Tibial nerve (tissue), 4 donors: ENCODE measurements at regions not wholly inside any gene's neighbourhood (a gene's known extent, or its start where the extent isn't known, plus 50 kb on each side); places are given as distances from the start of the nearest gene placed in this dataset.

Experiments
- EP300 ChIP-seq, 2 donors: sonication (generic); formaldehyde crosslinking; IDR thresholded peaks; one replicate each; pipeline ENCODE4 v1.6.1; 2017; ENCODE audit warnings: antibody characterized with exemption in 2 of 2, mild to moderate bottlenecking in 1 of 2
- POLR2A ChIP-seq, 2 donors: fragments of 450-650 bp; IDR thresholded peaks; one replicate each; pipeline ENCODE4 v1.6.1; 2017; ENCODE audit warnings: antibody characterized with exemption in 2 of 2, mild to moderate bottlenecking in 2 of 2, moderate library complexity in 2 of 2
- TF ChIP-seq, protein P1 (sequence below), 5 experiments: fragments of 200-600 bp in 3 of 5; fragments of 450-650 bp in 2 of 5; sonication (generic) in 3 of 5; IDR thresholded peaks; one replicate each; pipeline ENCODE4 v1.5.1; 2016 to 2019; ENCODE audit warnings: antibody characterized with exemption in 5 of 5, mild to moderate bottlenecking in 3 of 5, moderate library complexity in 2 of 5

DNA sequence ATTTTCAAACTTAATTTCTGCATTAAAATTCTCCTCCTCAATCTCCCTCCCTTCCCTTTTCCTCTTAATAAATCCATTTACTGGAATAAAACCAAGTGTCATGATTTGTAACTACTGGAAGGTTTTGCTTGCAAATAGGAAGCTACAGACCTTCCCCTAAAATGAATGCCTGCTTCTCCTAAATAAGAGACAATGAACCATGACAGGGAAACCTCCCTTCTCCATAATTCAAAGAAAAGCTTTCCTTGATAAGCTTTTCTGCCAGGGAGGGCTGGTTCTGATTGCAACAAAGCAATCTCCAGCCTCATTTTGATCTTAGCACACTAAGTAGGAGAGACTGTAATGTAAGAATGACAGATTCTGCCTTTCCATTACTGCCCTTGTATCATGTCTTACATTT is 111.0 kb upstream of the CDH20 start:
- TF ChIP-seq, protein P1, sequence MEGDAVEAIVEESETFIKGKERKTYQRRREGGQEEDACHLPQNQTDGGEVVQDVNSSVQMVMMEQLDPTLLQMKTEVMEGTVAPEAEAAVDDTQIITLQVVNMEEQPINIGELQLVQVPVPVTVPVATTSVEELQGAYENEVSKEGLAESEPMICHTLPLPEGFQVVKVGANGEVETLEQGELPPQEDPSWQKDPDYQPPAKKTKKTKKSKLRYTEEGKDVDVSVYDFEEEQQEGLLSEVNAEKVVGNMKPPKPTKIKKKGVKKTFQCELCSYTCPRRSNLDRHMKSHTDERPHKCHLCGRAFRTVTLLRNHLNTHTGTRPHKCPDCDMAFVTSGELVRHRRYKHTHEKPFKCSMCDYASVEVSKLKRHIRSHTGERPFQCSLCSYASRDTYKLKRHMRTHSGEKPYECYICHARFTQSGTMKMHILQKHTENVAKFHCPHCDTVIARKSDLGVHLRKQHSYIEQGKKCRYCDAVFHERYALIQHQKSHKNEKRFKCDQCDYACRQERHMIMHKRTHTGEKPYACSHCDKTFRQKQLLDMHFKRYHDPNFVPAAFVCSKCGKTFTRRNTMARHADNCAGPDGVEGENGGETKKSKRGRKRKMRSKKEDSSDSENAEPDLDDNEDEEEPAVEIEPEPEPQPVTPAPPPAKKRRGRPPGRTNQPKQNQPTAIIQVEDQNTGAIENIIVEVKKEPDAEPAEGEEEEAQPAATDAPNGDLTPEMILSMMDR (IDR thresholded peaks at IDR 0.05) = no peak
- no peak for TF ChIP-seq EP300 (IDR thresholded peaks at IDR 0.05)
- TF ChIP-seq POLR2A (IDR thresholded peaks at IDR 0.05) = no peak
